ENCODE measurements at regions not wholly inside any gene's neighbourhood (a gene's known extent, or its start where the extent isn't known, plus 50 kb on each side); places are given as distances from the start of the nearest gene placed in this dataset.

DNA sequence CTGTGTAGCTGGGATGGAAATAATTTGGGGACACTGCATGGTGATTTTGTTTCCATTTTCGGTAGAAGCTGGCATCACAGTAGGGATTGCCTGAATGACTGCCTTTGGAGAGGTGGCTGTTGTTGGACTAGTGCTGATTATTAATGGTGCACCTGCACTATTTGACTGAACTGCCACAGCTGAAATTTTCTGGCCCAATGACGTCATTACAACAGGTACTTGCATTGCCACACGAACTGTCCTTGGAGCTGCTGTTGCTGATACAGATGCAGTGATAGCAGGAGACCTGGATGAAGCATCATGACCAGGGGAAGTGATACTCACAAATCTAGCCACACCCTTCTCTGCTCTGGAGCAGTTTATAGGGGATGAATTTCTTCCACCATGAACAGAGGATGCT, 95.6 kb upstream of the FOXC1 start:
- POLR2A ChIA-PET: no interaction called here
- no peak for TF ChIP-seq EZH2phosphoT487 (IDR thresholded peaks at IDR 0.05; ENCODE audit: borderline replicate concordance, low read depth, low read length)
- TF ChIP-seq, protein P1, sequence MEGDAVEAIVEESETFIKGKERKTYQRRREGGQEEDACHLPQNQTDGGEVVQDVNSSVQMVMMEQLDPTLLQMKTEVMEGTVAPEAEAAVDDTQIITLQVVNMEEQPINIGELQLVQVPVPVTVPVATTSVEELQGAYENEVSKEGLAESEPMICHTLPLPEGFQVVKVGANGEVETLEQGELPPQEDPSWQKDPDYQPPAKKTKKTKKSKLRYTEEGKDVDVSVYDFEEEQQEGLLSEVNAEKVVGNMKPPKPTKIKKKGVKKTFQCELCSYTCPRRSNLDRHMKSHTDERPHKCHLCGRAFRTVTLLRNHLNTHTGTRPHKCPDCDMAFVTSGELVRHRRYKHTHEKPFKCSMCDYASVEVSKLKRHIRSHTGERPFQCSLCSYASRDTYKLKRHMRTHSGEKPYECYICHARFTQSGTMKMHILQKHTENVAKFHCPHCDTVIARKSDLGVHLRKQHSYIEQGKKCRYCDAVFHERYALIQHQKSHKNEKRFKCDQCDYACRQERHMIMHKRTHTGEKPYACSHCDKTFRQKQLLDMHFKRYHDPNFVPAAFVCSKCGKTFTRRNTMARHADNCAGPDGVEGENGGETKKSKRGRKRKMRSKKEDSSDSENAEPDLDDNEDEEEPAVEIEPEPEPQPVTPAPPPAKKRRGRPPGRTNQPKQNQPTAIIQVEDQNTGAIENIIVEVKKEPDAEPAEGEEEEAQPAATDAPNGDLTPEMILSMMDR (conservative IDR thresholded peaks at IDR 0.05; ENCODE audit: low read length): no peak
- no peaks in the 10 kb centered on the region for H4K20me1 ChIP-seq (ENCODE audit: insufficient read depth, low read length)

GRCh38 chr6:1515280-1515679, 94.4 kb upstream of the FOXC1 start:
- H3K79me2 ChIP-seq (ENCODE audit: insufficient read depth, low read depth, low read length): no peaks in the 10 kb centered on the region
- TF ChIP-seq, protein P1 (conservative IDR thresholded peaks at IDR 0.05; ENCODE audit: low read length): no peak
- TF ChIP-seq EZH2phosphoT487 (IDR thresholded peaks at IDR 0.05; ENCODE audit: borderline replicate concordance, low read depth, low read length): no peak
- no peaks in the 10 kb centered on the region for H3K9me3 ChIP-seq (ENCODE audit: low read length)
- no peak overlapping the region for H3K4me3 ChIP-seq (ENCODE audit: low read depth, low read length, poor library complexity, severe bottlenecking)
- H3K4me1 ChIP-seq (ENCODE audit: insufficient read depth, low read length, poor library complexity, severe bottlenecking): no peaks in the 10 kb centered on the region
- BruUV-seq (replicated peaks): no TSS peak
- intact Hi-C loops (cut with micrococcal nuclease; ENCODE audit: unreplicated experiment): no loop called here
- H2AFZ ChIP-seq (ENCODE audit: low read length): no peak overlapping the region
- H3K36me3 ChIP-seq (ENCODE audit: insufficient read depth, low read length): no peaks in the 10 kb centered on the region
- no peak for DNase-seq (ENCODE audit: low spot score)
- no peaks in the 10 kb centered on the region for H4K20me1 ChIP-seq (ENCODE audit: insufficient read depth, low read length)
- CTCF ChIA-PET (ENCODE audit: unreplicated experiment): no interaction called here
- POLR2A ChIA-PET: no interaction called here
- H3K9me2 ChIP-seq (ENCODE audit: insufficient read depth, low read length): no peaks in the 10 kb centered on the region
- no peak overlapping the region for H3K4me2 ChIP-seq (ENCODE audit: low read length)
- H3K27ac ChIP-seq (ENCODE audit: low read depth, low read length, poor library complexity, severe bottlenecking): no peak overlapping the region

More for the DNA sequence above, 95.6 kb upstream of the FOXC1 start:
- Histone ChIP-seq H3K9me3 (ENCODE audit: low read length) (no peaks in the 10 kb centered on the region), H2AFZ (ENCODE audit: low read length) (no peak overlapping the region), H3K36me3 (ENCODE audit: insufficient read depth, low read length) (no peaks in the 10 kb centered on the region), H3K27ac (ENCODE audit: low read depth, low read length, poor library complexity, severe bottlenecking) (no peak overlapping the region), H3K4me3 (ENCODE audit: low read depth, low read length, poor library complexity, severe bottlenecking) (no peak overlapping the region), H3K9me2 (ENCODE audit: insufficient read depth, low read length) (no peaks in the 10 kb centered on the region), H3K4me1 (ENCODE audit: insufficient read depth, low read length, poor library complexity, severe bottlenecking) (no peaks in the 10 kb centered on the region), H3K79me2 (ENCODE audit: insufficient read depth, low read depth, low read length) (no peaks in the 10 kb centered on the region), H3K4me2 (ENCODE audit: low read length) (no peak overlapping the region)
- BruUV-seq (replicated peaks): no TSS peak
- DNase-seq (ENCODE audit: low spot score): no peak
- intact Hi-C loops (cut with micrococcal nuclease; ENCODE audit: unreplicated experiment): no loop called here
- CTCF ChIA-PET (ENCODE audit: unreplicated experiment): no interaction called here

- POLR2A ChIA-PET: no interaction called here
- H3K9me2 ChIP-seq (ENCODE audit: insufficient read depth, low read length): no peaks in the 10 kb centered on the region
- intact Hi-C loops (cut with micrococcal nuclease; ENCODE audit: unreplicated experiment): no loop called here
- no TSS peak for BruUV-seq (replicated peaks)
- H3K4me2 ChIP-seq (ENCODE audit: low read length): no peak overlapping the region
- CTCF ChIA-PET (ENCODE audit: unreplicated experiment): no interaction called here
- H3K79me2 ChIP-seq (ENCODE audit: insufficient read depth, low read depth, low read length): no peaks in the 10 kb centered on the region
- H4K20me1 ChIP-seq (ENCODE audit: insufficient read depth, low read length): no peaks in the 10 kb centered on the region
- H3K4me1 ChIP-seq (ENCODE audit: insufficient read depth, low read length, poor library complexity, severe bottlenecking): no peaks in the 10 kb centered on the region
- H3K27ac ChIP-seq (ENCODE audit: low read depth, low read length, poor library complexity, severe bottlenecking): no peak overlapping the region
- DNase-seq (ENCODE audit: low spot score): no peak
- TF ChIP-seq, protein P1 (conservative IDR thresholded peaks at IDR 0.05; ENCODE audit: low read length): no peak
- TF ChIP-seq EZH2phosphoT487 (IDR thresholded peaks at IDR 0.05; ENCODE audit: borderline replicate concordance, low read depth, low read length): no peak
- no peaks in the 10 kb centered on the region for H3K36me3 ChIP-seq (ENCODE audit: insufficient read depth, low read length)
- no peak overlapping the region for H2AFZ ChIP-seq (ENCODE audit: low read length)
- no peaks in the 10 kb centered on the region for H3K9me3 ChIP-seq (ENCODE audit: low read length)
- H3K4me3 ChIP-seq (ENCODE audit: low read depth, low read length, poor library complexity, severe bottlenecking): no peak overlapping the region
Observed at GRCh38 chr6:1515781-1516180, 93.9 kb upstream of the FOXC1 start.
